ENCODE measurements at regions not wholly inside any gene's neighbourhood (a gene's known extent, or its start where the extent isn't known, plus 50 kb on each side); places are given as distances from the start of the nearest gene placed in this dataset.

- Histone ChIP-seq H3K9me3 (peaks cover 0 to 16% (median 2%) of the 10 kb centered on the region in 11 donors), H3K36me3 (no peaks in the 10 kb centered on the region), H3K27me3 (no peaks in the 10 kb centered on the region), H3K4me1 (peaks cover 0 to 5% (median 0%) of the 10 kb centered on the region in 9 donors), H3K4me3 (no peak overlapping the region), H3K27ac (no peak overlapping the region)
- DNase-seq (no peak), ATAC-seq (no peak)
- WGBS, 2 donors: 75 to 86% methylated on average over 4 of the region's 4 CpGs
- no peak for TF ChIP-seq CTCF (IDR thresholded peaks at IDR 0.05)
- intact Hi-C loops (cut with DNase I): no loop called here
Observed at GRCh38 chr4:54165011-54165410, 64.1 kb upstream of the PDGFRA start.

- TF ChIP-seq CTCF (IDR thresholded peaks at IDR 0.05): no peak
- DNase-seq: no peak
- H3K9me3 ChIP-seq: peaks cover 0 to 12% (median under 1%) of the 10 kb centered on the region in 11 donors
- ATAC-seq: peak in 1 of 8 donors; percentile 80
- H3K27ac ChIP-seq: no peak overlapping the region
- no peaks in the 10 kb centered on the region for H3K36me3 ChIP-seq
- no peaks in the 10 kb centered on the region for H3K27me3 ChIP-seq
- no peak overlapping the region for H3K4me3 ChIP-seq
- H3K4me1 ChIP-seq: peaks cover 0 to 5% (median 0%) of the 10 kb centered on the region in 9 donors
- intact Hi-C loops (cut with DNase I): no loop called here
Observed at GRCh38 chr4:54165438-54165837, 63.7 kb upstream of the PDGFRA start.

- DNase-seq (no peak), ATAC-seq (no peak)
- Histone ChIP-seq H3K4me3 (no peak overlapping the region), H3K4me1 (peaks cover 0 to 5% (median 0%) of the 10 kb centered on the region in 9 donors), H3K36me3 (no peaks in the 10 kb centered on the region), H3K27me3 (no peaks in the 10 kb centered on the region), H3K27ac (no peak overlapping the region), H3K9me3 (no peaks in the 10 kb centered on the region)
- intact Hi-C loops (cut with DNase I): no loop called here
- TF ChIP-seq CTCF (IDR thresholded peaks at IDR 0.05): no peak
- WGBS, 2 donors: 74 to 87% methylated on average over 3 of the region's 3 CpGs
Observed at GRCh38 chr4:54167508-54167907, 61.6 kb upstream of the PDGFRA start.

- Histone ChIP-seq H3K4me1 (peaks cover 0 to 5% (median 0%) of the 10 kb centered on the region in 9 donors), H3K27ac (no peak overlapping the region), H3K4me3 (no peak overlapping the region), H3K9me3 (no peaks in the 10 kb centered on the region), H3K36me3 (no peaks in the 10 kb centered on the region), H3K27me3 (no peaks in the 10 kb centered on the region)
- 49 to 73% methylated on average over 2 of the region's 2 CpGs for WGBS, 2 donors
- intact Hi-C loops (cut with DNase I): no loop called here
- ATAC-seq: no peak
- no peak for TF ChIP-seq CTCF (IDR thresholded peaks at IDR 0.05)
- DNase-seq: no peak
Observed at GRCh38 chr4:54169176-54169575, 59.9 kb upstream of the PDGFRA start.
